Ramos (cell line): ENCODE measurements at regions not wholly inside any gene's neighbourhood (a gene's known extent, or its start where the extent isn't known, plus 50 kb on each side); places are given as distances from the start of the nearest gene placed in this dataset.

Source experiments
- in situ Hi-C: fragments of 300-500 bp; cut with MboI; formaldehyde crosslinking; loops from one replicate; pipeline ENCODE4 v1.14.3; 2022; ENCODE audit warnings: low sequenced_read_pairs; ENCODE audit not compliant: unreplicated experiment

DNA sequence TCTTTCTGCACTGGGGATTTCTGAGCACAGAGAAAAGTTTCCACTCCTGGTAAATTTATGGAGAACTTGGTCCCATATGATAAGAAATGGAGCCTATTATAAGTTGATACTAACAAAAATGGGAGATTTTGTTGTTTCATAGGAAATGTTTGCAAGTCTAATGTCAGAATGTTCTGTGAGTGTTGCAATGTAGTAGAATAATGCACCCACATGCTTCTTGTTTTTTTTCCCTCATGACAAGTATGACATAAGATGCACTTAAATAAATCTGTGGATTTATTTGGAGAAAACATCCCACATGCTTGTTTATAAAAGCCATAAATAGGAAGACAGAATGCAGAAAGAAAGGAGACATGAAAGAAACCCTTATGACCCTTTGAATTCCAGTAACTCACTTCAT lies 50.8 kb upstream of the KCNJ6 start:
- in situ Hi-C loops = no loop called here

- in situ Hi-C loops = no loop called here
These were observed 52.5 kb upstream of the KCNJ6 start for GRCh38 chr21:37968744-37969143.

GRCh38 chr21:37970548-37970947 lies 54.3 kb upstream of the KCNJ6 start:
- in situ Hi-C loops = no loop called here

DNA sequence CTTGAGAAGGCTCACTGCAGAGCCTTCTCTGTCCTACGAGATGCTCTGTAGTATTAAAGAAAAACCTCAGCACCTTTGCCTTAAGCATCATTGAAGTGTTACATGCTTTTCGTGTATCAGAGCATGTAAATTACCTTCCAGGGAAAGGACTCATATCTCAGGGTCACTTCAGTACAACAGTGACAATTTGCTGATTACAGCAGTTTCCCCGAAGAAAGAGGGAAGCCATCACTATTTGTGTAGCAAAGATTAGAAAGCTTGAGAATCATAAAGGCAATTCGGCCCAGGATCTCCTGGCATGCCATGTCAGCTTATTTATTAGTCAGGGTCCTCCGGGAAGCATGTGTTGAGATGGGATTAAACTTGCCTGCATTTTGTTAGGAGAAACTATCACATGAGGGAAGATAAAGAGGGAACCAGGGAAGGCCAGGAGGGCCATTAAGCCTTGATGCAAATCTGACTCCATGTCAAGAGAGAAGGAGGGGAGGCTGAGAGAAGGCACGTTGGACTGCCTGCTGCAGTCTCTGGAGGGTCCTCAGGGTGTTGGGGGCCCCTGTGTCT lies 55.2 kb upstream of the KCNJ6 start:
- in situ Hi-C loops = no loop called here

DNA sequence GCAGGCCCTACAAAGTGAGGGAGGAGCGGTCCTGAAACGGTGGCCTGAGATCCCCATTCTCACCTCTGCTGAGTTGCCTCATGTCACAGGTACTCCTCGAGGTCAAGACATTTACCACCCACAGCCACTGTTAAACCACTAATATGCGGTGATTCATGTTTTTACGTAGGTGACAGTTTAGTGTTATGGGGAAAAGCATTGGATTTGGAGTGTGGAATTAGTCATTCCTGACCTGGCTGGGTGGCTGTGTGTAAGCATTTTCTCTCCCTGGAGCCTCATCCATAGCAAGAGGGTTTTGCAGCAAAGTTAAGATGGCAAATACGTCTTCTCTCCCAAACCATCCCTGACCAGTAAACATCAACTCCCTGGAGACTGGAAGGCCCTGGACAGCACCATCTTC lies 57.8 kb upstream of the KCNJ6 start:
- in situ Hi-C loops = no loop called here

GRCh38 chr21:37982496-37983318 lies 66.5 kb upstream of the KCNJ6 start:
- in situ Hi-C loops = no loop called here

DNA sequence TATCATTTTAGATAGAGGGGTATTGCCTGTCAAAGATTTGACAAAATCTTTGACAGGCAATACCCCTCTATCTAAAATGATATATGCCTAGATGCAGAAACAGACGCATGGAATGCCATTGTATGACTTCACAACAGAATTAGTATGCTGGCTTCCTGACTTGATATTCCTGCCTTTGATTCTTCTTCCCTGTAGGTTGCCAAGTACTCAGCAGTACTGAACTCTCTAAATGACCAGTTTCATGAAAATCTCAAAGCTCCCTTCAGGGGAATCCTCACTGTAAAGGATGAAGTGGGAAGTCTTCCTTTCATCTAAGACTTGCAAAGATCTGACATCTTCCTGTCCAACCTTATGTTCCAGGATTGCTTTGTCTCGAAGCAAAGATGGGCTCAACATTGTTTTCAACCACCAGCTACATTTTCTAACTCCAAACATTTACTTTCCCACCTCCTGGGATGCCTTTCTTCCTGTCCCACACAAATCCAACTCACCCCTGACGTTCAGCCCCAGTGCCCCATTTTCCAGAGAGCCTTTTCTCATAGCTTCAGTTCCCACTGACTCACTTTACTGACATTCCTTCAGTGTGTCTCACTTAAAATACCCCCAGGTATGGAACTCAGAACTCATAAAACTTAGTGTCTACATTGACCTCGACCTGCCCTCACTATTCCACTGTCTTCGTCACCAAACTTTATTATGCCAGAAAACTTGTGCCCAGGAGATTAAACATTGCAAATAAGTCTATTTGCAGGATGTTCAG lies 67.3 kb upstream of the KCNJ6 start:
- in situ Hi-C loops = no loop called here

DNA sequence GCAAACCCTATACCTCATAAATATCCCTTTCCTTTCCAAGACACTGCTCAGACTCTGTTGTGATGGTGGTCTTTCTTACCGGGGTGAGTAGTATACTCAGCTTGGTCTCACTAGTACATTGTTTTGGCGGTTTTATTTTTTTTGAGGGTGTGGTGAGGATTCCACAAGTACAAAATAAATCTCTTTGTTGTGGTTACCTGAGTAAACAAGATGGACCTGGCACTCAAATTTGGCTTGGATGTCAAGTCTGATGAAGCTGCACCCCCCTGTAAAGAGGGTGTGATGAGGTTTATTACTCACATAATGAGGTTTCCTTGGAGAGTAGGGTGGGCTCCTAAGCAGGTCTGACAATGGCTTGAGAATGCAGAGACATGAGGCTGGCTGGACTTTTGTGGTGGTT lies 68.2 kb upstream of the KCNJ6 start:
- in situ Hi-C loops = no loop called here

DNA sequence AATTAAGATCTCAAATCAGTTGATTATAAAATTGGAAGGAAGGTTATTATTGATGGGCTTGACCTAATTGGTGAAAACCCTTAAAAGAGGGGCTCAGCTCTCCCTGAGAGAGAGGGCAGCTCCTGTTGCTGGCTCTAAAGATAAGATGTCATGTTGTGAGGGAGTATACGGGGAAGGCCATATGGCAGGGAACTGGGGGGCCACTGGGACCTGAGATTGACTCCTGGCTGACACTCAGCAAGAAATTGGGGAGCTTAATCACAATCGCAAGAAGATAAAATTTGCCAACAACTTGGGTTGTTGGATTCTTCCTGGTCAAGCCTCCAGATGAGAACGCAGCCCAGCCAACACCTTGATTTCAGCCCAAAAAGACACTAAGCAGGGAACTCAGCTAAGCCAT lies 69.7 kb upstream of the KCNJ6 start:
- in situ Hi-C loops = no loop called here

GRCh38 chr21:37986751-37987399 lies 70.6 kb upstream of the KCNJ6 start:
- in situ Hi-C loops = no loop called here

GRCh38 chr21:37987668-37988067 lies 71.4 kb upstream of the KCNJ6 start:
- in situ Hi-C loops = no loop called here

DNA sequence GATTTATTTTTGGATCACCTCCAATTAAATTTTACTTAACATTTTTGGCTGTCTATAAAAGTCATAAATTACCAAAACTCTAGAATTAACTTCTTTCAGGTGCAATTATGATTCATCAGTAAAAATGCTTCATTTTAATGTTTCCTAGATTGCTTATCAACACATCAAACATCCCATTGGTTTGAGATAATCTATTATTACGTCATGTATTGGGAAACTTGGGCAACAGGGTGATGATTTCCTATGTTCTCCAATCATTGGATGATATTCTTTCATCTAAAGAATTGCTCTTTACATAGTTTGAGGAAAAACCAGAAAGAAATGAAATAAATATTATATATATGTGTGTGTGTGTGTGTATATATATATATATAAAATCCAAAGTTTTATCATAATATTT lies 76.8 kb upstream of the KCNJ6 start:
- in situ Hi-C loops = no loop called here

DNA sequence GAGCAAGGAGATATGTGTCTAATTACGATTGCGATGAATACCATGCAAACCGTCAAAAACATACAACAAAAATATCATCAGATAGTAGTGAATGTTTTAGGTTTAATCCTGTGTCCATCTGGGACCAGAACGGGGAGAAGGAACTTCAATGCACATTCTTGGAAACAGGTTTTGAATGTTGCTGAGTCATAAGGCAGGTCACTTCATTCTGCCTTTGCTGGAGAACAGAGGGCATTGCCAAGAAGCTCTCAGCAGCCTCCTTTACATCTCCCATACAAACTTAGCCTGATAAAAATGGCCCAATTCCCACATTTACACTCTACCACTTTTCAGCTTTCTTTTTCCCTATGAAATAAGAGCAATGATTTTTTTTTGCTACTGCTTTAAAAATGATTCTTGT lies 78.0 kb upstream of the KCNJ6 start:
- in situ Hi-C loops = no loop called here

DNA sequence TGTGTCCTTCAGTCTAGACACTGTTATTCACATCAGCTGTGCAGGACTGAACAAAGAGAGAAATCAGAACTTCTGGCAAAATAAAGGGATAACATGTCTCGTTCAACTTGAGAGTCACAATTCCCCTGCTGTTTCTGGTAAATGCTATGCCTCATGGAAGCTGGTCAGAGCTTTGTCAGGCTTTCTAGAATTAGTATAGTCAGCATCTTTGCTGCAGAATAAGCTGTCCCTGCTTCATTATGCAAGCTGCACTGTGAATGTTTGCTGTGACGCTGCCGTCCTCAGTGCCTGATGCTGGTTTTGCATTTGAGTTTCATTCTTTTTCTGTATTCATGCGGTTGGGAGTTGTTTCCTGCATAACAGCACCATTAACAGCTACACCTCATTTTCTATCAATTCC lies 96.4 kb upstream of the KCNJ6 start:
- in situ Hi-C loops = no loop called here

- in situ Hi-C loops = no loop called here
These were observed 97.5 kb upstream of the KCNJ6 start for GRCh38 chr21:38013741-38014140.

GRCh38 chr21:38014298-38014697 lies 98.0 kb upstream of the KCNJ6 start:
- in situ Hi-C loops = no loop called here

GRCh38 chr21:38027901-38028498 lies 111.7 kb upstream of the KCNJ6 start:
- in situ Hi-C loops = no loop called here

DNA sequence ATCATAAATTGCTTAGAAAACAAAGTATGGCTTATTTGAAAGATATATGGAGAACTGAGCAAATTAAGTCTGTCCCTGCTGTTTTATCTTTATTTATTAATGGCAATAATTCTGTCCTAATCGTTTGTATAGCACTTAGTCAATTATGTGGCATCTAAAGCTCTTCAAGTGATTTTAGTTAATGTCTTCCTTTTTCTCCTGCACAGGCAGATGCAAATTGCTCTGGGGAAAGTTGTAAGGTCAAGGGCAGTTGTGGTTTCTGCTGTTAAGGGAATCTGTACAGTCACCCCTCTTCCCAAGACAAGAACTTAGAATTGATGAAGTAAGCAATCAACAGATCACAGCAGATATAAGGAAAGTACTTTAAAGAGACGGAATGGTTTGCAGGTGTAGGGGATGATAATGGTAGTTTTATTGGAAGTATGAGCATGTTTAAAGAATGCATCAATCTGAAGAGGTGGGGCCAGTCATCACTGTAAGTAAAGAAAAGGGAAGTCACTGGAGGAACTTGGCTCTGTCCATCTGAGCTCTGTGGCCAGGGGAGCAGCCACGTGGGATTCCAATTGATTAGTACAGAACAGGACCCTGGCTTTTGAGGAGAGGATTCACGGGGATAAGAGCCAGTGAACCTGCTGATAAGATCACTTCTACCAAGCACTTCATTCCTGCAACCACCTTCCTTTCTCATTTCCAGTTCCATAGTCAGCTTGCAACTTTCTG lies 116.0 kb upstream of the KCNJ6 start:
- in situ Hi-C loops = no loop called here

GRCh38 chr21:38036016-38036415 lies 119.8 kb upstream of the KCNJ6 start:
- in situ Hi-C loops = no loop called here

GRCh38 chr21:38037416-38037815 lies 121.2 kb upstream of the KCNJ6 start:
- in situ Hi-C loops = no loop called here
